ENCODE measurements at regions not wholly inside any gene's neighbourhood (a gene's known extent, or its start where the extent isn't known, plus 50 kb on each side); places are given as distances from the start of the nearest gene placed in this dataset.

- Histone ChIP-seq H3K4me1 (ENCODE audit: control insufficient read depth, low read depth, low read length) (no peaks in the 10 kb centered on the region), H3K18ac (ENCODE audit: low read length) (no peak overlapping the region), H4K5ac (ENCODE audit: low read length) (no peak overlapping the region), H3K23ac (ENCODE audit: low read length) (no peak overlapping the region), H3K27me3 (ENCODE audit: insufficient read depth, low read length, poor library complexity) (no peaks in the 10 kb centered on the region), H2BK15ac (replicated peaks; ENCODE audit: low read depth) (no peak overlapping the region), H3K4me3 (ENCODE audit: low read length) (no peak overlapping the region), H3K9ac (ENCODE audit: low read length) (no peak overlapping the region), H2AK5ac (ENCODE audit: low read length) (no peak overlapping the region), H3K36me3 (ENCODE audit: control insufficient read depth, insufficient read depth, low read length) (no peaks in the 10 kb centered on the region), H3K27ac (ENCODE audit: low read depth, low read length) (no peak overlapping the region), H3K79me1 (ENCODE audit: low read length) (no peaks in the 10 kb centered on the region), H2BK120ac (ENCODE audit: low read depth, low read length) (no peak overlapping the region), H2BK5ac (ENCODE audit: low read length) (no peak overlapping the region), H4K8ac (ENCODE audit: low read depth, low read length) (no peak overlapping the region), H3K4me2 (ENCODE audit: low read length) (no peak overlapping the region), H3K56ac (ENCODE audit: low read length) (no peak overlapping the region), H3K79me2 (ENCODE audit: control insufficient read depth, insufficient read depth, low read length) (no peaks in the 10 kb centered on the region), H3K4ac (ENCODE audit: low read depth, low read length) (no peak overlapping the region)
- DNase-seq: no peak
Measured at GRCh38 chr5:106088462-106088861, 1582.3 kb downstream of the EFNA5 start.

DNA sequence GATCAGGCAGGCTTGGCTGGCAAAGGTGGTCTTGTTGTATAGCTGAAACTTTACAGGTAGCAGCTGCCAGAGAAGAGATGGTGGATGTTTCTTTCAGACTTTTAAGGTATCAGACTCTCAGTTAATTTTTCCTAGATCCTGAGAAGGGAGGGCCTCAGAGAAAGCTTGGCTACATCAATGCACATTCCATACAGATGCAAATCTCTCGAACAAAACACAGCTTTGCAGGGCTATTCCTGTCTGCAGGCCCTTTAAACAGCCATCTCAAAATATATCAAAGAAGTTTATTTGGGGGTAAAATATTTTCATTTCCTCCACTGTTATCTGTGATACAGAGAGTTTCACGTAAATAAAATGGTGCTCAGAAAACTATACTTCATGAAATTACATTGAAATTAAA, 1584.4 kb downstream of the EFNA5 start:
- Histone ChIP-seq H3K56ac (ENCODE audit: low read length) (no peak overlapping the region), H3K4me3 (ENCODE audit: low read length) (no peak overlapping the region), H3K23ac (ENCODE audit: low read length) (no peak overlapping the region), H3K79me2 (ENCODE audit: control insufficient read depth, insufficient read depth, low read length) (no peaks in the 10 kb centered on the region), H3K36me3 (ENCODE audit: control insufficient read depth, insufficient read depth, low read length) (no peaks in the 10 kb centered on the region), H4K5ac (ENCODE audit: low read length) (no peak overlapping the region), H3K27me3 (ENCODE audit: insufficient read depth, low read length, poor library complexity) (no peaks in the 10 kb centered on the region), H2BK5ac (ENCODE audit: low read length) (no peak overlapping the region), H3K4ac (ENCODE audit: low read depth, low read length) (no peak overlapping the region), H3K27ac (ENCODE audit: low read depth, low read length) (no peak overlapping the region), H3K18ac (ENCODE audit: low read length) (no peak overlapping the region), H2AK5ac (ENCODE audit: low read length) (no peak overlapping the region), H4K8ac (ENCODE audit: low read depth, low read length) (no peak overlapping the region), H3K4me1 (ENCODE audit: control insufficient read depth, low read depth, low read length) (no peaks in the 10 kb centered on the region), H3K4me2 (ENCODE audit: low read length) (no peak overlapping the region), H3K9ac (ENCODE audit: low read length) (no peak overlapping the region), H3K79me1 (ENCODE audit: low read length) (no peaks in the 10 kb centered on the region), H2BK120ac (ENCODE audit: low read depth, low read length) (no peak overlapping the region), H2BK15ac (replicated peaks; ENCODE audit: low read depth) (no peak overlapping the region)
- no CpG with 5 or more reads among the region's 2 CpGs for WGBS (ENCODE audit: extremely low coverage, insufficient coverage, low lambda C conversion rate)
- DNase-seq: no peak

GRCh38 chr5:106085556-106085955, 1585.2 kb downstream of the EFNA5 start:
- H4K5ac ChIP-seq (ENCODE audit: low read length): no peak overlapping the region
- no peak overlapping the region for H4K8ac ChIP-seq (ENCODE audit: low read depth, low read length)
- no peak overlapping the region for H3K27ac ChIP-seq (ENCODE audit: low read depth, low read length)
- no peak overlapping the region for H3K9ac ChIP-seq (ENCODE audit: low read length)
- H2BK120ac ChIP-seq (ENCODE audit: low read depth, low read length): no peak overlapping the region
- no peaks in the 10 kb centered on the region for H3K36me3 ChIP-seq (ENCODE audit: control insufficient read depth, insufficient read depth, low read length)
- no peak overlapping the region for H3K23ac ChIP-seq (ENCODE audit: low read length)
- no peak for DNase-seq
- no peaks in the 10 kb centered on the region for H3K79me1 ChIP-seq (ENCODE audit: low read length)
- H2BK15ac ChIP-seq (replicated peaks; ENCODE audit: low read depth): no peak overlapping the region
- H2AK5ac ChIP-seq (ENCODE audit: low read length): no peak overlapping the region
- no peak overlapping the region for H3K4me2 ChIP-seq (ENCODE audit: low read length)
- H3K79me2 ChIP-seq (ENCODE audit: control insufficient read depth, insufficient read depth, low read length): no peaks in the 10 kb centered on the region
- H3K18ac ChIP-seq (ENCODE audit: low read length): no peak overlapping the region
- no CpG with 5 or more reads among the region's 2 CpGs for WGBS (ENCODE audit: extremely low coverage, insufficient coverage, low lambda C conversion rate)
- no peaks in the 10 kb centered on the region for H3K27me3 ChIP-seq (ENCODE audit: insufficient read depth, low read length, poor library complexity)
- no peak overlapping the region for H3K4me3 ChIP-seq (ENCODE audit: low read length)
- H2BK5ac ChIP-seq (ENCODE audit: low read length): no peak overlapping the region
- H3K4me1 ChIP-seq (ENCODE audit: control insufficient read depth, low read depth, low read length): no peaks in the 10 kb centered on the region
- no peak overlapping the region for H3K4ac ChIP-seq (ENCODE audit: low read depth, low read length)
- no peak overlapping the region for H3K56ac ChIP-seq (ENCODE audit: low read length)

DNA sequence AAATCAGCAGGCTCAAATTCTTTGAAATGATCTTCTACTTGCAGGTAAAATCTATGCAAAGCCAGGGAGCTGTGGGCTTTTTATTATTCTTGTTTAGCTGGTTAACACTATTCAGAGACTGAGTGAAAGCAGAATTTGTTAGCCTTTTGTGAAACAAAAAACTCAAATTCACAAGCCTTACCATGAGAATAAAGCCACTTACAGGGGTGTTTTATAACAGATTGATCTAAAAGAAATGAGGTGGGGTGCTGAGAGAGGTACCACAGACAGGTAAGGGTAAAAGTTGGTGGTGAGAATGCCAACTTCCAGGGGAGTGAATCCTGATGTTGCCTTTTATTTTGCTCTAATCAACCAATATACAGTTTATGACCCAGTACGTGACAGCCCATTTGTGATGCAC, 1585.6 kb downstream of the EFNA5 start:
- Histone ChIP-seq H3K79me1 (ENCODE audit: low read length) (no peaks in the 10 kb centered on the region), H3K56ac (ENCODE audit: low read length) (no peak overlapping the region), H2BK5ac (ENCODE audit: low read length) (no peak overlapping the region), H4K5ac (ENCODE audit: low read length) (no peak overlapping the region), H3K27me3 (ENCODE audit: insufficient read depth, low read length, poor library complexity) (no peaks in the 10 kb centered on the region), H3K79me2 (ENCODE audit: control insufficient read depth, insufficient read depth, low read length) (no peaks in the 10 kb centered on the region), H3K4ac (ENCODE audit: low read depth, low read length) (no peak overlapping the region), H3K36me3 (ENCODE audit: control insufficient read depth, insufficient read depth, low read length) (no peaks in the 10 kb centered on the region), H3K4me2 (ENCODE audit: low read length) (no peak overlapping the region), H3K27ac (ENCODE audit: low read depth, low read length) (no peak overlapping the region), H3K9ac (ENCODE audit: low read length) (no peak overlapping the region), H3K18ac (ENCODE audit: low read length) (no peak overlapping the region), H2AK5ac (ENCODE audit: low read length) (no peak overlapping the region), H2BK120ac (ENCODE audit: low read depth, low read length) (no peak overlapping the region), H3K23ac (ENCODE audit: low read length) (no peak overlapping the region), H3K4me3 (ENCODE audit: low read length) (no peak overlapping the region), H3K4me1 (ENCODE audit: control insufficient read depth, low read depth, low read length) (no peaks in the 10 kb centered on the region), H2BK15ac (replicated peaks; ENCODE audit: low read depth) (no peak overlapping the region), H4K8ac (ENCODE audit: low read depth, low read length) (no peak overlapping the region)
- no CpG with 5 or more reads among the region's 1 CpG for WGBS (ENCODE audit: extremely low coverage, insufficient coverage, low lambda C conversion rate)
- no peak for DNase-seq

DNA sequence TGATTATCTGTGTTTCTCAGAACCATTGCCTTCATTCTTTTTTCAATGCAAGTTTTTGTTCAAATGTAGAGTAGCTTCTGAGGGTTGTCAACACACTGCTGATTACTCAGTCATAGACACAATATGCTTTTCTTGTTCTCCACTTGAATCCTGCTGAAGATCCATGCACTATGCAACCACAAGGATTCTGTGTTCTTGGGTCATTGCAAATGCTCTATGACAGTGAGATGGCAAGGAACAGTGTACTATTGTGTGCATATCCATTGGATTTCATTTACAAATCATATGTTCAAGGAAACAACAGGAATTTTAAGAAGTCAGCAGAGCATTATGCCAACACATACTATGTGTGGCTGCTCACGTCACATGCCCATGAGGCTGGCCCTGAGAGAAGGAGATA, 1590.2 kb downstream of the EFNA5 start:
- no peak overlapping the region for H3K9ac ChIP-seq (ENCODE audit: low read length)
- no peak overlapping the region for H2BK15ac ChIP-seq (replicated peaks; ENCODE audit: low read depth)
- no peak overlapping the region for H4K8ac ChIP-seq (ENCODE audit: low read depth, low read length)
- no CpG with 5 or more reads among the region's 1 CpG for WGBS (ENCODE audit: extremely low coverage, insufficient coverage, low lambda C conversion rate)
- H2AK5ac ChIP-seq (ENCODE audit: low read length): no peak overlapping the region
- H3K4me1 ChIP-seq (ENCODE audit: control insufficient read depth, low read depth, low read length): no peaks in the 10 kb centered on the region
- H3K56ac ChIP-seq (ENCODE audit: low read length): no peak overlapping the region
- no peak overlapping the region for H2BK120ac ChIP-seq (ENCODE audit: low read depth, low read length)
- no peak overlapping the region for H3K4me3 ChIP-seq (ENCODE audit: low read length)
- no peaks in the 10 kb centered on the region for H3K27me3 ChIP-seq (ENCODE audit: insufficient read depth, low read length, poor library complexity)
- no peak overlapping the region for H3K4me2 ChIP-seq (ENCODE audit: low read length)
- H3K36me3 ChIP-seq (ENCODE audit: control insufficient read depth, insufficient read depth, low read length): no peaks in the 10 kb centered on the region
- H3K18ac ChIP-seq (ENCODE audit: low read length): no peak overlapping the region
- no peak overlapping the region for H3K4ac ChIP-seq (ENCODE audit: low read depth, low read length)
- no peaks in the 10 kb centered on the region for H3K79me2 ChIP-seq (ENCODE audit: control insufficient read depth, insufficient read depth, low read length)
- no peak overlapping the region for H3K23ac ChIP-seq (ENCODE audit: low read length)
- H4K5ac ChIP-seq (ENCODE audit: low read length): no peak overlapping the region
- DNase-seq: no peak
- H3K27ac ChIP-seq (ENCODE audit: low read depth, low read length): no peak overlapping the region
- no peak overlapping the region for H2BK5ac ChIP-seq (ENCODE audit: low read length)
- H3K79me1 ChIP-seq (ENCODE audit: low read length): no peaks in the 10 kb centered on the region

DNA sequence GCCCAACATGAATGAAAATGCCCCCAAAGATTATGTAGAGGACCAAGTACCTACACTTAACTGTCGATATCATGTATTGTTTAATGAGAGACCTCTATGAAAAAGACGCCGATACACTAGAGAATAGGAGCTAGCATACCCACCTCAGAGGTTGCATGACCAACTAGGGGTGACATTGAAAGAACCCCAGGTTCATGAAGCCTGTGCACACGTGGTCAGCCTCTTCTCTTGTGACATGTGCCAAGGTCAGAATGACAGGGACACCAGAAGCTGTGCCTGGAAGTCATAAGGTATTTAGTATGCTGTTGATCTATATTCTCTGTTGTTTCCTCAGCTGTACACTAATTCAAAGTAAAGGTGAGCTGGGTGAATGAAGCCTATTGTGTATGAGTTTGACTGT, 1594.1 kb downstream of the EFNA5 start:
- no peaks in the 10 kb centered on the region for H3K4me1 ChIP-seq (ENCODE audit: control insufficient read depth, low read depth, low read length)
- H4K5ac ChIP-seq (ENCODE audit: low read length): no peak overlapping the region

More for the DNA sequence above, 1594.1 kb downstream of the EFNA5 start:
- Histone ChIP-seq H3K56ac (ENCODE audit: low read length) (no peak overlapping the region), H3K9ac (ENCODE audit: low read length) (no peak overlapping the region), H3K27me3 (ENCODE audit: insufficient read depth, low read length, poor library complexity) (no peaks in the 10 kb centered on the region), H4K8ac (ENCODE audit: low read depth, low read length) (no peak overlapping the region), H2AK5ac (ENCODE audit: low read length) (no peak overlapping the region), H2BK15ac (replicated peaks; ENCODE audit: low read depth) (no peak overlapping the region), H3K4me3 (ENCODE audit: low read length) (no peak overlapping the region), H3K18ac (ENCODE audit: low read length) (no peak overlapping the region), H2BK5ac (ENCODE audit: low read length) (no peak overlapping the region), H3K23ac (ENCODE audit: low read length) (no peak overlapping the region), H3K79me1 (ENCODE audit: low read length) (no peaks in the 10 kb centered on the region), H2BK120ac (ENCODE audit: low read depth, low read length) (no peak overlapping the region), H3K36me3 (ENCODE audit: control insufficient read depth, insufficient read depth, low read length) (no peaks in the 10 kb centered on the region), H3K79me2 (ENCODE audit: control insufficient read depth, insufficient read depth, low read length) (no peaks in the 10 kb centered on the region), H3K4me2 (ENCODE audit: low read length) (no peak overlapping the region), H3K27ac (ENCODE audit: low read depth, low read length) (no peak overlapping the region), H3K4ac (ENCODE audit: low read depth, low read length) (no peak overlapping the region)
- no peak for DNase-seq
- whole genome bisulfite sequencing (ENCODE audit: extremely low coverage, insufficient coverage, low lambda C conversion rate): no CpG with 5 or more reads among the region's 4 CpGs
